ES-I3 (cell line): ENCODE measurements at regions not wholly inside any gene's neighbourhood (a gene's known extent, or its start where the extent isn't known, plus 50 kb on each side); places are given as distances from the start of the nearest gene placed in this dataset.

Experiments used
- H3K36me3 ChIP-seq: 2 replicates; pipeline ENCODE4 v1.6.1; 2013; ENCODE audit warnings: mild to moderate bottlenecking, low read length, control low read depth, moderate library complexity; ENCODE audit not compliant: insufficient read depth
- H3K4me1 ChIP-seq: 2 replicates; pipeline ENCODE4 v1.6.1; 2013; ENCODE audit warnings: mild to moderate bottlenecking, control low read depth, low read length; ENCODE audit not compliant: insufficient read depth
- H3K9ac ChIP-seq: 2 replicates; pipeline ENCODE4 v1.6.1; 2013; ENCODE audit warnings: low read depth, mild to moderate bottlenecking, low read length, moderate library complexity
- H3K9me3 ChIP-seq: 2 replicates; pipeline ENCODE4 v1.6.1; 2013; ENCODE audit warnings: mild to moderate bottlenecking, low read length, moderate library complexity; ENCODE audit not compliant: control insufficient read depth, insufficient read depth

DNA sequence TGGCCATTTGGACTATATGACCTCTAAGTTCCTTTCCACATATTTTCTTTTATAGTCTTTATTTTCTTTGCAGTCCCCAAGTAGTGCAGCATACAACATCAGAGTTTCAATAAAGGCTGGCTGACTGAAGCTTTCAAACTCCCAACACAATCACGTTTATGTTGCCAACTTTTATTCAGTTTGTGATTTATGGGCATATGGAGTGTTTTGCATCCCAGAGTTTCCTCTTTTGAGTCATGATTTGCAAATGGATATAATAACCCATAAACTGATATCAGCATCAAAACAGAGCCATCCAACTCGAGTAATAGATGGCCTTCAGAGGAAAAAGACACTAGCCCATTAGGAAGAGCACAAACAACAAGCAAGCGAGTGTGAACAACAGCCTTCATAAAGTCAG lies 414.0 kb downstream of the ELAVL2 start:
- no peaks in the 10 kb centered on the region for H3K9me3 ChIP-seq
- H3K4me1 ChIP-seq: no peaks in the 10 kb centered on the region
- H3K9ac ChIP-seq: no peak overlapping the region
- H3K36me3 ChIP-seq: no peaks in the 10 kb centered on the region

GRCh38 chr9:23412458-23412857 lies 413.6 kb downstream of the ELAVL2 start:
- Histone ChIP-seq H3K4me1 (no peaks in the 10 kb centered on the region), H3K9me3 (no peaks in the 10 kb centered on the region), H3K36me3 (no peaks in the 10 kb centered on the region), H3K9ac (no peak overlapping the region)

- Histone ChIP-seq H3K36me3 (no peaks in the 10 kb centered on the region), H3K4me1 (no peaks in the 10 kb centered on the region), H3K9me3 (no peaks in the 10 kb centered on the region), H3K9ac (no peak overlapping the region)
Observed at GRCh38 chr9:23413541-23413940, 412.5 kb downstream of the ELAVL2 start.

GRCh38 chr9:23423999-23424398 lies 402.0 kb downstream of the ELAVL2 start:
- Histone ChIP-seq H3K4me1 (no peaks in the 10 kb centered on the region), H3K9me3 (no peaks in the 10 kb centered on the region), H3K36me3 (no peaks in the 10 kb centered on the region), H3K9ac (no peak overlapping the region)

- no peaks in the 10 kb centered on the region for H3K9me3 ChIP-seq
- no peaks in the 10 kb centered on the region for H3K4me1 ChIP-seq
- no peaks in the 10 kb centered on the region for H3K36me3 ChIP-seq
- no peak overlapping the region for H3K9ac ChIP-seq
Observed at GRCh38 chr9:23426144-23426543, 399.9 kb downstream of the ELAVL2 start.

DNA sequence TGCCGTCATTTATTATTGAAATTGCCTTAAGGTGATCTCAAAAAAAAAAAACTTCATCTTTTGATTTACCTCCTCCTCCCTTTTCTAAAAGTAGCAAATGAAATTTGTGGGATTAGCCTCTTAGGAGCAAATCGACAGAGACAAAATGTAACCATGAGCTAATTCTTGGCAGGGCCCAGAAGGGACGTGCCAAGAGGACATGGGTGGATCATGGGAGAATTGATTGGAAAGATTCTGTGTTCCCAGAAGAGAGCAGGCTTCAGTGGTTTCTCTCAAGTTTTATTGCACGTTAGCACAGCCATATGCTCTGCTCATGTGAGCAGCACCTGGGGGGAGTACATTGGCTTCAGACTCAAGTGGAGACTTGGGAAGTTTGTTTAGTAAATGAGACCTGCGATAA lies 394.6 kb downstream of the ELAVL2 start:
- no peaks in the 10 kb centered on the region for H3K36me3 ChIP-seq
- no peak overlapping the region for H3K9ac ChIP-seq
- no peaks in the 10 kb centered on the region for H3K9me3 ChIP-seq
- H3K4me1 ChIP-seq: no peaks in the 10 kb centered on the region

- Histone ChIP-seq H3K9me3 (no peaks in the 10 kb centered on the region), H3K36me3 (no peaks in the 10 kb centered on the region), H3K9ac (no peak overlapping the region), H3K4me1 (no peaks in the 10 kb centered on the region)
Observed at GRCh38 chr9:23434654-23435053, 391.4 kb downstream of the ELAVL2 start.

DNA sequence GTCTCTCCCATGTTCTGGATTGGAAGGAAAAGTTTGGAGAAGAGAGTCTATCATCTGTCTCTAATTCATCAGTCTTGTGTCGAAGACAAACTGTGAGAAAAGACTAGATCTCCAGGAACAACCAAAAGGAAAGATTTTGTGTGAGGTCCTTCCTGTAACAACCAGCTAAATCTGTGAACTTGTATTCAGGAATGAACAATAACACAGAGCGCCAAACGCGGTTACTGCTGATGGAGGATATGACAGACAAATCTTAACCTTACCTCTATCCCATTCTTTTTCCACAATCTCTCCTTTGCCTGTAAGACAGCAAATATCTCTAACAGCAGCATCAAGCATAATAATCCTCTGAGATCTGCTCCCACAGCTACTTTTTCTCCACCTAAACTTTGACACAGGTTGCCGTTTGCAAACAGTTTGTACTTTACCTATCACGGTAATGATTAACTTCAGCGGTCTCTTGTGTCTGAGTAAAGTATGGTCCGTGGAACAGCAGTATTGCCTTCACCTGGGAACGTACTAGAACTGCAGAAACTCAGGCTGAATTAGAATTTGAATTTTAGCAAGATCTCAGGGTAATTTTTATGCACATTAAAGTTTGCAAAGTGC lies 387.6 kb downstream of the ELAVL2 start:
- Histone ChIP-seq H3K9me3 (no peaks in the 10 kb centered on the region), H3K36me3 (no peaks in the 10 kb centered on the region), H3K9ac (no peak overlapping the region), H3K4me1 (no peaks in the 10 kb centered on the region)

- H3K36me3 ChIP-seq: no peaks in the 10 kb centered on the region
- H3K9ac ChIP-seq: no peak overlapping the region
- H3K9me3 ChIP-seq: no peaks in the 10 kb centered on the region
- no peaks in the 10 kb centered on the region for H3K4me1 ChIP-seq
Observed at GRCh38 chr9:23441275-23441674, 384.8 kb downstream of the ELAVL2 start.

GRCh38 chr9:23444658-23445057 lies 381.4 kb downstream of the ELAVL2 start:
- Histone ChIP-seq H3K9ac (no peak overlapping the region), H3K9me3 (no peaks in the 10 kb centered on the region), H3K36me3 (no peaks in the 10 kb centered on the region), H3K4me1 (no peaks in the 10 kb centered on the region)

DNA sequence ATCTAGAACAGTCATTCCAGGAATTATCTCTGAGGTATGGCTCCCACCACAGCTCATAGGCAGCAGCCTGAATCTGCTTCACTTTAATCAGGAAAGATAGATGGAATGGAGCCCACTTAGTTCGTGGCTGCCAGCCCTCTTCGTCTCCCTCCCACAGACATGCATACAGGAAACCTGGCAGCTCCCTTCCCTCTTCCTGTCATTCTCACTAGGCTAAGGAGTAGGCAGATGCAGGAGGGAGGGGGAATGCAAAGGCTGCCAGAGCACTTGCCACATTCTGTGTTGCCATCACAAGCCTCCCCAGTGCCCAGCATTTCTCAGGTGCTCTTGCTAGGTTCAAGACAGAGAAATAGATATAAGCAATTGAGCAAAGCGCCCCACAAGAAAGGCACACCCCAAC lies 378.9 kb downstream of the ELAVL2 start:
- Histone ChIP-seq H3K9me3 (no peaks in the 10 kb centered on the region), H3K4me1 (no peaks in the 10 kb centered on the region), H3K36me3 (no peaks in the 10 kb centered on the region), H3K9ac (no peak overlapping the region)

DNA sequence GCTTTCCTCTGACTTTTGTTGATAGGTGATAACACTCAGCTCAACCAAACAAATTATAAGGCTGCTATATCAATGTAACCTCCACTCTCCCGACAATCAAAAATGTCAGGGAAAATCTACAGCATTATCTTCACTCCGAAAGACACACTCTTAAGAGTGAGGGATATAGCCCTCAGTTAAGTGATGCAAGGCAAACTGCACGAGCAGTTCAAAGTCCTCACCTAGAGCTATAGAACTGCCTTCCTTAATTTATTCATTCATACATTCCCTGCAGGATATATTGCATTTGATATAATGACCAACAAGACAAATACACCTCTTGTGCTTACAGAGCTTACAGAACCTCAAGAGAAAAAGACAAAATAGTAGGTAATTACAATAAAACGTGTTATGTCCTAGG lies 378.1 kb downstream of the ELAVL2 start:
- H3K9me3 ChIP-seq: no peaks in the 10 kb centered on the region
- no peaks in the 10 kb centered on the region for H3K36me3 ChIP-seq
- H3K9ac ChIP-seq: no peak overlapping the region
- H3K4me1 ChIP-seq: no peaks in the 10 kb centered on the region

DNA sequence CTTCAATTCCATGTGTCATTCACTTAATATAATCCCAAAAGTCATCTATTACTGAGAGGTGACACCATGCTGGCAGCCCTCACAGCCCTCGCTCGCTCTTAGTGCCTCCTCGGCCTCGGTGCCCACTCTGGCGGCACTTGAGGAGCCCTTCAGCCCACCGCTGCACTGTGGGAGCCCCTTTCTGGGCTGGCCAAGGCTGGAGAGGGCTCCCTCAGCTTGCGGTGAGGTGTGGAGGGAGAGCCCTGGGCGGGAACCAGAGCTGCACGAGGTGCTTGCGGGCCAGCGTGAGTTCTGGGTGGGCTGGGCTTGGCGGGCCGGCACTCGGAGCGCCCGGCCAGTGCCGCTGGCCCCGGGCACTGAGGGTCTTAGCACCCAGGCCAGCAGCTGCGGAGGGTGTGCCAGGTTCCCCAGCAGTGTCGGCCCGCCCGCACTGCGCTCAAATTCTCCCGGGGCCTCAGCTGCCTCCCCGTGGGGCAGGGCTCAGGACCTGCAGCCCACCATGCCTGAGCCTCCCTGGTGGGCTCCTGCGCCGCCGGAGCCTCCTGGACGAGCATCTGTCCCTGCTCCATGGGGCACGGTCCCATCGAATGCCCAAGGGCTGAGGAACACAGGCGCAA lies 374.1 kb downstream of the ELAVL2 start:
- Histone ChIP-seq H3K9me3 (no peaks in the 10 kb centered on the region), H3K36me3 (no peaks in the 10 kb centered on the region), H3K4me1 (no peaks in the 10 kb centered on the region), H3K9ac (no peak overlapping the region)

DNA sequence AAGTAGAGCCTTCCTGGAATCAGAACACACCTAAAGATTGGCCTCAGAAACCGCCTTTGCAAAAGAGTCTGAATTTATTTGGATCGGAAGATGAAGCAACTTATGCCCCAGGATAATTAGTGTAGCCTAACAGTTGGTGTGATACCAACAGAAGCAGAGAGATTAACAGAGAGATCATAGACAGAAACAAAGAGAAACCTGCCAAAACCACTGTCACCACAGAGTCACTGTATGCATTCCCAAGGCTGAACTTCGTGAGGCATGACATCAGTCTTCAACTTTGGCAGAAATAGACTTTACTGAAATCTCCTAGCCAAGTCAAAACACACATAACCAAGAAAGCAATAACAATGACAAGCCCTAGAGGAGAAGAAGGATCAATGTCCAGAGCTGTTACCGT lies 361.8 kb downstream of the ELAVL2 start:
- Histone ChIP-seq H3K4me1 (no peaks in the 10 kb centered on the region), H3K9me3 (no peaks in the 10 kb centered on the region), H3K36me3 (no peaks in the 10 kb centered on the region), H3K9ac (no peak overlapping the region)

- H3K9me3 ChIP-seq: no peaks in the 10 kb centered on the region
- H3K4me1 ChIP-seq: no peaks in the 10 kb centered on the region
- no peak overlapping the region for H3K9ac ChIP-seq
- H3K36me3 ChIP-seq: no peaks in the 10 kb centered on the region
Observed at GRCh38 chr9:23467276-23467675, 358.8 kb downstream of the ELAVL2 start.
